ENCODE measurements at regions not wholly inside any gene's neighbourhood (a gene's known extent, or its start where the extent isn't known, plus 50 kb on each side); places are given as distances from the start of the nearest gene placed in this dataset.

DNA sequence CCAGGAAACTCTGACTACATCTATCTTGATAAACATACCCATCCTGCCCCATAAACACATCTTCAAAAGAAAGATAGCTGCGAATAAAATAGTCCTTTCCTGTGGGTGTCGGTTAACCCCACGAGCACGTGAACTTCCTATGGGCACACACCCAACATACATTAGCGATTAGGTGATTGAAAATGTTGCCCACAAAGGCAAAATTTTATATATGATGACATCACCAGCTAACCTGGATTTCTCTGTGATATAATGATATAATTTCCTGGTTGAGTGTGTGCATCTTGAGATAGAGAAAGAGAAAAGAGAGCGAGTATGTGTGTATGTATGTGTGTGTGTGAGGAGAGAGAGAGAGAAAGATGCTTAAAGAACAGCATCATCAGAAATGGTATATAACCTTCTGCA, 296.1 kb downstream of the PTPRC start:
- ATAC-seq: peak; percentile 24
- POLR2A ChIA-PET: no interaction called here
- Mint-ChIP-seq H3K36me3 (ENCODE audit: low read depth) (peaks cover 2% of the 10 kb centered on the region), H3K9me3 (ENCODE audit: low read depth) (no peaks in the 10 kb centered on the region), H3K27ac (no peak overlapping the region), H3K4me1 (peaks cover 34% of the 10 kb centered on the region), H3K27me3 (no peaks in the 10 kb centered on the region), H3K4me3 (no peak overlapping the region)
- CTCF ChIA-PET: interaction anchor here (0.8 to 3.1 kb wide), 3 partner anchors 9 to 529 kb away, joined by 3 to 11 read pairs (median 5); no protein-coding TSS in a partner anchor
- peak; percentile 74 for DNase-seq
- intact Hi-C loops (cut with DNase I, micrococcal nuclease): loop anchor here (1.0 to 10.0 kb wide), 10 partner anchors 13 to 770 kb away; no protein-coding TSS in a partner anchor

DNA sequence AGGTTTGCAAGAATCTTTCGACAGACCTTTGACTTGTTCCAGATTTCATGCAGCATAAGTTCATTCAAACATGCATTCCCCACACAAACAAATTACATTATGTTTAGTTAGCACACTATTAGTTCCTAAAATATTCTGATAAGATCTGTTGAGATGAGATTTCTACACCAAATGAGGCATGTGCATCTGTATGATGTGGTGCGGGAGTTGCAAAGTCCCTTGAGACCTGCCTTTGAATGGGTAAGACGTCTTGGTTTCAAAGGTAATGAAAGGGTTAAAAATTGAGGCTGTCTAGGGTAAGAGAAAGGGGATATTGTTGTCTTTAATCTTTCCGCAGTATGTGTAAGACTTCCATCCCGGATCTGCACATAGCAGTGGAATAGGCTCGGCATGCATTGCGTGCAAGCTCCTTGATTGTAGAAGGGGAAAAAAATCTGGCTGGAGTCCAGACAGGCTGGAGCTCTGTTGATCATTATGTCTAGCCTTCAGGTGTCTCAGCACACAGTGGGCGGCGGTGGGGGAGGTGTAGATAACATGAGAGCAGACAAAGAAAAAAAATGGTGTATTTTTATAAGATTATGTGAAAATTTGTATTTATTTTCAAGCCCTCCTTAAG, 296.6 kb downstream of the PTPRC start:
- peak; percentile 81 for DNase-seq
- ATAC-seq: peak; percentile 17
- ChIA-PET POLR2A (interaction anchor here (0.6 kb wide), 1 partner anchor 170 kb away, joined by 5 read pairs; no protein-coding TSS in a partner anchor), CTCF (interaction anchor here (0.8 to 3.1 kb wide), 4 partner anchors 9 to 528 kb away, joined by 3 to 11 read pairs (median 8); no protein-coding TSS in a partner anchor)
- H3K27me3 Mint-ChIP-seq: no peaks in the 10 kb centered on the region
- H3K27ac Mint-ChIP-seq: no peak overlapping the region
- intact Hi-C loops (cut with DNase I, micrococcal nuclease): loop anchor here (1.0 to 10.0 kb wide), 10 partner anchors 13 to 771 kb away; no protein-coding TSS in a partner anchor
- no peak overlapping the region for H3K4me3 Mint-ChIP-seq
- no peaks in the 10 kb centered on the region for H3K9me3 Mint-ChIP-seq (ENCODE audit: low read depth)
- H3K4me1 Mint-ChIP-seq: peaks cover 29% of the 10 kb centered on the region
- peaks cover 2% of the 10 kb centered on the region for H3K36me3 Mint-ChIP-seq (ENCODE audit: low read depth)

GRCh38 chr1:198936371-198937083, 297.7 kb downstream of the PTPRC start:
- CTCF ChIA-PET: interaction anchor here (0.6 to 3.1 kb wide), 7 partner anchors 8 to 527 kb away, joined by 3 to 11 read pairs (median 5); no protein-coding TSS in a partner anchor
- intact Hi-C loops (cut with DNase I, micrococcal nuclease): loop anchor here (1.0 to 10.0 kb wide), 10 partner anchors 14 to 772 kb away; no protein-coding TSS in a partner anchor
- Mint-ChIP-seq H3K27ac (peak overlapping the region; percentile 85), H3K27me3 (no peaks in the 10 kb centered on the region), H3K9me3 (ENCODE audit: low read depth) (no peaks in the 10 kb centered on the region), H3K36me3 (ENCODE audit: low read depth) (peaks cover 2% of the 10 kb centered on the region), H3K4me3 (no peak overlapping the region), H3K4me1 (peaks cover 23% of the 10 kb centered on the region)
- ATAC-seq (no peak), DNase-seq (no peak)
- POLR2A ChIA-PET: interaction anchor here (0.7 to 1.3 kb wide), 4 partner anchors 17 to 237 kb away, joined by 3 to 8 read pairs (median 5); no protein-coding TSS in a partner anchor

DNA sequence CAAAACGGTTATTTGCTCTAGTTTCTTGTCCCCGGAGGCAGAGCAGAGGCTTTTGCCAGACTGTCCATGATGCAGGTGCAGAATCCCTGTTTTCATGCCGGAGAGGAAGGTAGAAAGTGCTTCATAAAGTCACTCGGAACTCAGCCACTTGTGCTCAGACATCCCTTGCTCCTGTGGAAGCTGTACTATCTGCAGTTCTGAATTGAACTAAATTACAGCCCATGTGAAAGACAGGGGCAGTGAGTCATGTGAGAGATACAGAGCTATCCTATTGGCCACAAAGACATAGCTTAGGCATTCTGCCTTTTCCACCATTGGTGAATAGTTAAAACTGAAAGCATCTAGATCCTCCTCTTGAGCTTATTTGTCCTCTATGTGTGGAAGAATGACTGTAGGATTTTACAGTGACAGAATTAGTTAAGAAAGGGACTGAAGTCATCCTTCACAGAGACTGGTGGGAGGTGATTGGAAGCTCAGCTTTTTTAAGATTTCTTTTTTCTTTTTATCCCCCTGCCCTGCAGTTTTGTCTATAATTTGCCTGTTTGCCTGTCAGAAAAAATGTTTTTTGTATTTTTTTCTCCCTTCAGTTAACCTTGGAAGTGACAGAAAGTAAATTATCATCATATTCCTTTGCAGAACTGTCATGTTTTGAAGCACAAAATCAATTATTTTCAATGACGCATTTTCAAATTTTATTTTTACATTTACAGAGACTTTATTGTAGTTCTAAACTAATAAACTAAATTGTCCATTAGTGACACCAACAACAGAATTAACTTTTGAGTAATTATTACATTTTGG, 298.6 kb downstream of the PTPRC start:
- peaks cover 21% of the 10 kb centered on the region for H3K4me1 Mint-ChIP-seq
- no peak overlapping the region for H3K4me3 Mint-ChIP-seq
- H3K36me3 Mint-ChIP-seq (ENCODE audit: low read depth): no peaks in the 10 kb centered on the region
- ChIA-PET POLR2A (interaction anchor here (0.6 to 1.3 kb wide), 5 partner anchors 18 to 236 kb away, joined by 3 to 8 read pairs (median 4); no protein-coding TSS in a partner anchor), CTCF (interaction anchor here (0.6 to 3.1 kb wide), 8 partner anchors 9 to 1037 kb away, joined by 3 to 11 read pairs (median 4); no protein-coding TSS in a partner anchor)
- H3K27ac Mint-ChIP-seq: peak overlapping the region; percentile 85
- intact Hi-C loops (cut with DNase I, micrococcal nuclease): loop anchor here (1.0 to 10.0 kb wide), 10 partner anchors 15 to 773 kb away; no protein-coding TSS in a partner anchor
- DNase-seq: peak; percentile 65
- peak; percentile 93 for ATAC-seq
- no peaks in the 10 kb centered on the region for H3K27me3 Mint-ChIP-seq
- H3K9me3 Mint-ChIP-seq (ENCODE audit: low read depth): no peaks in the 10 kb centered on the region

GRCh38 chr1:198939286-198939685, 300.4 kb downstream of the PTPRC start:
- intact Hi-C loops (cut with DNase I, micrococcal nuclease): loop anchor here (5.0 to 10.0 kb wide), 8 partner anchors 57 to 774 kb away; no protein-coding TSS in a partner anchor
- Mint-ChIP-seq H3K4me1 (peaks cover 10% of the 10 kb centered on the region), H3K4me3 (no peak overlapping the region), H3K27me3 (no peaks in the 10 kb centered on the region), H3K36me3 (ENCODE audit: low read depth) (no peaks in the 10 kb centered on the region), H3K9me3 (ENCODE audit: low read depth) (no peaks in the 10 kb centered on the region), H3K27ac (no peak overlapping the region)
- ChIA-PET POLR2A (no interaction called here), CTCF (interaction anchor here (0.6 kb wide), 1 partner anchor 1291 kb away, joined by 3 read pairs; no protein-coding TSS in a partner anchor)
- no peak for DNase-seq
- no peak for ATAC-seq

DNA sequence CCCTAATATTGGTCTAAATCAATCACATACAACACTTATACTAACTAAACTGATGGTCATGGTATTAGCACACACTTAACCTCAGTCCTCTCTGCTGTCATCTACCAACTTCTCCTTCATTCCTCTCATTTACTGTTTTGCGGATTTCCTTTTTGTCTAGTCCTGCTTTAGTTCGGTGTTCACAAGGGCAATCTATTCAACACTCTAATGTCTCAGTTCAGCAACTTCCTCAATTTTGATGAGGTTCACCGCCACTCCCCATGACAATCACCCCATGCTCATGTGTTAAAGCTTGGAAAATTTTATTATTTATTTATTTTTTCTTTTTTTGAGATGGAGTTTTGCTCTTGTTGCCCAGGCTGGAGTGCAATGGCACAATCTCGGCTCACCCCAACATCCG, 301.1 kb downstream of the PTPRC start:
- no peaks in the 10 kb centered on the region for H3K27me3 Mint-ChIP-seq
- H3K4me1 Mint-ChIP-seq: peaks cover 9% of the 10 kb centered on the region
- no peak for ATAC-seq
- no peaks in the 10 kb centered on the region for H3K9me3 Mint-ChIP-seq (ENCODE audit: low read depth)
- intact Hi-C loops (cut with DNase I, micrococcal nuclease): loop anchor here (5.0 to 10.0 kb wide), 8 partner anchors 58 to 775 kb away; no protein-coding TSS in a partner anchor
- H3K36me3 Mint-ChIP-seq (ENCODE audit: low read depth): no peaks in the 10 kb centered on the region
- no peak overlapping the region for H3K4me3 Mint-ChIP-seq
- CTCF ChIA-PET: no interaction called here
- no peak for DNase-seq
- H3K27ac Mint-ChIP-seq: no peak overlapping the region
- POLR2A ChIA-PET: no interaction called here

GRCh38 chr1:198942466-198942865, 303.6 kb downstream of the PTPRC start:
- Mint-ChIP-seq H3K4me1 (peaks cover 7% of the 10 kb centered on the region), H3K36me3 (ENCODE audit: low read depth) (no peaks in the 10 kb centered on the region), H3K9me3 (ENCODE audit: low read depth) (no peaks in the 10 kb centered on the region), H3K27me3 (no peaks in the 10 kb centered on the region), H3K4me3 (no peak overlapping the region), H3K27ac (no peak overlapping the region)
- intact Hi-C loops (cut with DNase I, micrococcal nuclease): no loop called here
- DNase-seq (no peak), ATAC-seq (no peak)
- ChIA-PET CTCF (no interaction called here), POLR2A (no interaction called here)

- H3K27me3 Mint-ChIP-seq: no peaks in the 10 kb centered on the region
- H3K27ac Mint-ChIP-seq: no peak overlapping the region
- no peak overlapping the region for H3K4me3 Mint-ChIP-seq
- ATAC-seq: no peak
- no peaks in the 10 kb centered on the region for H3K4me1 Mint-ChIP-seq
- no peak for DNase-seq
- POLR2A ChIA-PET: no interaction called here
- intact Hi-C loops (cut with DNase I, micrococcal nuclease): no loop called here
- no peaks in the 10 kb centered on the region for H3K9me3 Mint-ChIP-seq (ENCODE audit: low read depth)
- no peaks in the 10 kb centered on the region for H3K36me3 Mint-ChIP-seq (ENCODE audit: low read depth)
- CTCF ChIA-PET: interaction anchor here (0.6 kb wide), 1 partner anchor 24 kb away, joined by 3 read pairs; no protein-coding TSS in a partner anchor
These were observed 304.8 kb downstream of the PTPRC start for GRCh38 chr1:198943484-198944187.

GRCh38 chr1:198947456-198947855, 308.6 kb downstream of the PTPRC start:
- no peaks in the 10 kb centered on the region for H3K4me1 Mint-ChIP-seq
- H3K27me3 Mint-ChIP-seq: no peaks in the 10 kb centered on the region
- DNase-seq (no peak), ATAC-seq (no peak)
- intact Hi-C loops (cut with DNase I, micrococcal nuclease): no loop called here
- H3K4me3 Mint-ChIP-seq: no peak overlapping the region
- ChIA-PET POLR2A (no interaction called here), CTCF (interaction anchor here (0.6 kb wide), 1 partner anchor 806 kb away, joined by 3 read pairs; no protein-coding TSS in a partner anchor)
- H3K27ac Mint-ChIP-seq: no peak overlapping the region
- H3K36me3 Mint-ChIP-seq (ENCODE audit: low read depth): no peaks in the 10 kb centered on the region
- H3K9me3 Mint-ChIP-seq (ENCODE audit: low read depth): no peaks in the 10 kb centered on the region

DNA sequence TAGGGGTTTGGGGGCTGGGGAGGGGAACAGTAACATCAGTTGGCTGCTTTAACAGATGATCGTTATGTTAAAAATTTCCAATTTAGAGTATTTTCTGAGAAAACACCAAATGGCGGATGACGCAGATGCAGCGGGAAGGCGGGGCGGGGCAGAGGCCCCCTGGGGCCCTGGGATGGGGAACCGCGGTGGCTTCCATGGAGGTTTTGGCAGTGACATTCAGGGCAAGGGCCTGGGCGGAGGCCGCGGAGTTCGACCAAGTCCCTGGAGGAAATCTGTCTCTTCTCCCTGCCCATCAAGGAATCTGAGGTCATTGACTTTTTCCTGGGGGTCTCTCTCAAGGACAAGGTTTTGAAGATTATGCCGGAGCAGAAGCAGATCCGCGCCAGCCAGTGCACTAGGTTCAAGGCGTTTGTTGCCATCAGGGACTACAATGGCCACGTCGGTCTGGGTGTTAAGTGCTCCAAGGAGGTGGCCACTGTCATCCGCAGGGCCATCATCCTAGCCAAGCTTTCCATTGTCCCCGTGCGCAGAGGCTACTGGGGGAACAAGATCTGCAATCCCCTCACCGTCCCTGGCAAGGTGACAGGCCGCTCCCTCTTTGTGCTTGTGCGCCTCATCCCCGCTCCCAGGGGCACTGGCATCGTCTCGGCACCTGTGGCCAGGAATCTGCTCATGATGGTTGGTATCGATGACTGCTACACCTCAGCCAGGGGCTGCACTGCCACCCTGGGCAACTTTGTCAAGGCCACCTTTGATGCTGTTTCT, 310.2 kb downstream of the PTPRC start:
- intact Hi-C loops (cut with DNase I, micrococcal nuclease): no loop called here
- Mint-ChIP-seq H3K27ac (no peak overlapping the region), H3K4me3 (no peak overlapping the region), H3K9me3 (ENCODE audit: low read depth) (no peaks in the 10 kb centered on the region), H3K4me1 (no peaks in the 10 kb centered on the region), H3K27me3 (no peaks in the 10 kb centered on the region), H3K36me3 (ENCODE audit: low read depth) (no peaks in the 10 kb centered on the region)
- ATAC-seq (no peak), DNase-seq (no peak)
- ChIA-PET POLR2A (no interaction called here), CTCF (no interaction called here)
